CD4-positive, alpha-beta T cell treated with Interleukin-12 subunit alpha and Interleukin-12 subunit beta, for 1 hour (primary cell): ENCODE measurements at regions not wholly inside any gene's neighbourhood (a gene's known extent, or its start where the extent isn't known, plus 50 kb on each side); places are given as distances from the start of the nearest gene placed in this dataset.
"Not testable (repeated sequence)": the region's sequence is repeated elsewhere in the genome, so short reads cannot be mapped to it uniquely, and the experiment has no call there.

Experiments
- DNase-seq: peaks from one replicate; pipeline ENCODE4 v3.0.0-alpha.2; 2020

- no peak for DNase-seq
These were observed 222.5 kb upstream of the TCERG1L start for GRCh38 chr10:131533846-131534526.

- no peak for DNase-seq
These were observed 223.3 kb upstream of the TCERG1L start for GRCh38 chr10:131534836-131535235.

GRCh38 chr10:131536676-131537075 lies 225.2 kb upstream of the TCERG1L start:
- DNase-seq, result no peak

- no peak for DNase-seq
These were observed 225.8 kb upstream of the TCERG1L start for GRCh38 chr10:131537281-131537680.

- no peak for DNase-seq
These were observed 233.0 kb upstream of the TCERG1L start for GRCh38 chr10:131544495-131544894.

GRCh38 chr10:131546086-131546810 lies 234.7 kb upstream of the TCERG1L start:
- DNase-seq, result no peak

- no peak for DNase-seq
These were observed 235.7 kb upstream of the TCERG1L start for GRCh38 chr10:131547129-131547799.

GRCh38 chr10:131548176-131548575 lies 236.7 kb upstream of the TCERG1L start:
- DNase-seq, result no peak

- DNase-seq, result no peak
These were observed 237.6 kb upstream of the TCERG1L start for GRCh38 chr10:131549116-131549515.

GRCh38 chr10:131553121-131553520 lies 241.6 kb upstream of the TCERG1L start:
- no peak for DNase-seq

- DNase-seq, result no peak
These were observed 242.1 kb upstream of the TCERG1L start for GRCh38 chr10:131553581-131553980.

- DNase-seq, result no peak
These were observed 243.3 kb upstream of the TCERG1L start for GRCh38 chr10:131554821-131555220.

- DNase-seq, result no peak
These were observed 243.9 kb upstream of the TCERG1L start for GRCh38 chr10:131555406-131555805.

- DNase-seq, result no peak
These were observed 244.8 kb upstream of the TCERG1L start for GRCh38 chr10:131556061-131556896.

GRCh38 chr10:131556897-131557495 lies 245.5 kb upstream of the TCERG1L start:
- no peak for DNase-seq

- DNase-seq, result not testable (repeated sequence)
These were observed 246.4 kb upstream of the TCERG1L start for GRCh38 chr10:131557956-131558355.

- no peak for DNase-seq
These were observed 248.0 kb upstream of the TCERG1L start for GRCh38 chr10:131559450-131559911.

GRCh38 chr10:131560166-131560565 lies 248.6 kb upstream of the TCERG1L start:
- DNase-seq, result no peak

- no peak for DNase-seq
These were observed 249.3 kb upstream of the TCERG1L start for GRCh38 chr10:131560706-131561355.

- no peak for DNase-seq
These were observed 250.4 kb upstream of the TCERG1L start for GRCh38 chr10:131561897-131562296.

GRCh38 chr10:131563411-131563810 lies 251.9 kb upstream of the TCERG1L start:
- no peak for DNase-seq
